Hippocampal formation (tissue), 2 donors: ENCODE measurements at regions not wholly inside any gene's neighbourhood (a gene's known extent, or its start where the extent isn't known, plus 50 kb on each side); places are given as distances from the start of the nearest gene placed in this dataset.
"Not testable (repeated sequence)": the region's sequence is repeated elsewhere in the genome, so short reads cannot be mapped to it uniquely, and the experiment has no call there.

ENCODE experiments used
- DNase-seq, 2 donors: peaks; one replicate each; lab custom pipeline; 2025; lab: John Stamatoyannopoulos, UW

DNA sequence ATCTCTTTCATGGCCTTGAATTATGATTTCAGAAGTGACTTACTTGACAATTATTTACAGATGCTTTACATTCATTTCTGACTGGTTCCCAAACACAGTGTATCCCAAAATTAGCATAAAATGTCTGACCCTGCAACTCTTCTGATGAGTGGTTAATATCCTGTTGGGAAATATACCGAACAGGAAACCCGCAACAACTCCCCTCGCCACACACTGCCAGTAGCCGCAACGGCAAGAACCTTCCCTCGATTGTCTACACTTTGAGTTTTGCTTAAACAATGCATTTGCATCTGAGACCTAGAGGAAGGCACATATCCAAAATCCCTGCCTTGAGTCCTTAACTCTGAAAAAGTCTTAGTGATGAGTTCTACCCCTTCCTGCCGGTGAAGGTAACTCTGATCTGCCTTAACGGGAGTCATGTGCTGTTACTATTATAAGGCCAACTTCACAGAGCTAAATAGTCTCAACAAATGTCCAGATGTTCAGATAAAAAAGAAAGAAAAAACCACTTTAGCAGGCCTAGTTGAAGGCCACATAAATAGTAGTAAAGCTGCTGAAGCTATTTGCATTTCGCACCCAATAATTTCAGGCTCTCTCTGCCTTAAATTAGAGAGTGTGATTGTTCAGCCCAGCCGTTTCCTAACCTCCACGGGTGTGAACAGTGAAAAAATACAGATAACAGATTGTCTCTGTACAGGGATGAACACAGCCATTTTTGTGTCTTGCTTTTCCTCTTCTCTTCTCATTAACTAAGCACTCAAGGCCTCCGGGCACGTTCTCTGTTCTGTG, 321.1 kb downstream of the HS3ST3B1 start:
- no peak for DNase-seq

DNA sequence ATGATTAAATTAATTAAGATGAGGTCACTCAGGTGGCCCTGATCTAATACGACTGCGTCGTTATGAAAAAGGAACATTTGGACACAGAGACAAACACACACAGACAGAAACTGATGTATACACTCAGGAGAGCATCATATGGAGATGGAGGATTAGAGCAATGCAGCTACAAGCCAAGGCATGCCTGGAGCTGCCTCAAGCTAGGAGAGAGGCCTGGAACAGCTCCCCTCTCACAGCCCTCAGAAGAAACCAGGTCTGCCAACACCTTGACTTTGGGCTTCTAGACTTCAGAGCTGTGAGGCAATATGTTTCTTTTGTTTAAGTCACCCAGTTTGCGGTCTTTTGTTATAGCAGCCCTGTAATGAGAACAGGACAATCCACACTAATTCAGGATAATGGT, 318.9 kb downstream of the HS3ST3B1 start:
- DNase-seq = no peak

DNA sequence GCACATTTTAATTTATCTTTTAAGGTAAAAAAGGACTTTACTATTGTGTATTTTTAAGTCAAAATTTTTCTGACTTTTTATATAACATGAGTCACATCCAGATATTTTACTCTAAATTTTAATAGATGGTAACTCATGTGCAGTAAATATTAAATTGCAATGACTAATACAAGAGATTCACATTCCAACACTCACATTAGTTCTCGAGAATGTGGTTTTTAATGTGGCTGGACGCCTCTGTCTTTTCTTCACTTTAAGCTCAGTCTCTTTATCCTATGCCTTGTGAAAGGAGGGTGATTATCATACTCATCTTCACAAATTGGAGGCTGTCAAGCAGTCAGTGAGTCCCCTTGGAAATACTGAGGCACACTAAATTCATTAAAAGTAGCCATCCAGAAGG, 315.6 kb downstream of the HS3ST3B1 start:
- DNase-seq = no peak

DNA sequence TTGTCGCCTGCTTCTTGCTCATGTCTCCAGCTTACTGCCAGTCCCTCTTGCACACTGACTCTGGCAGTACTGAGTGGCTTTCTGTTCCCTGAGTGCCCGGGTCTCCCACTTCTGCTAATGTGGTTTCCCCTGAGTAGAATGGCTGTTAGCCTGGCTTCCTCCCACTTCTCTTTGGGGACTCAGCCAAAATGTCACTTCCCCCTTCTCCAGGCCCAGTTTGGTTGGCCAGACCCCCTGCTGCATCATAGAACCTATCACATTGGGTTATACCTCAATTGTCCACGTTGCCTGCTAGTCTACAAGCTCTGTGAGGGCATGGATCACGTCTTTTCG, 304.4 kb downstream of the HS3ST3B1 start:
- peak; percentile 36 to 61 for DNase-seq

DNA sequence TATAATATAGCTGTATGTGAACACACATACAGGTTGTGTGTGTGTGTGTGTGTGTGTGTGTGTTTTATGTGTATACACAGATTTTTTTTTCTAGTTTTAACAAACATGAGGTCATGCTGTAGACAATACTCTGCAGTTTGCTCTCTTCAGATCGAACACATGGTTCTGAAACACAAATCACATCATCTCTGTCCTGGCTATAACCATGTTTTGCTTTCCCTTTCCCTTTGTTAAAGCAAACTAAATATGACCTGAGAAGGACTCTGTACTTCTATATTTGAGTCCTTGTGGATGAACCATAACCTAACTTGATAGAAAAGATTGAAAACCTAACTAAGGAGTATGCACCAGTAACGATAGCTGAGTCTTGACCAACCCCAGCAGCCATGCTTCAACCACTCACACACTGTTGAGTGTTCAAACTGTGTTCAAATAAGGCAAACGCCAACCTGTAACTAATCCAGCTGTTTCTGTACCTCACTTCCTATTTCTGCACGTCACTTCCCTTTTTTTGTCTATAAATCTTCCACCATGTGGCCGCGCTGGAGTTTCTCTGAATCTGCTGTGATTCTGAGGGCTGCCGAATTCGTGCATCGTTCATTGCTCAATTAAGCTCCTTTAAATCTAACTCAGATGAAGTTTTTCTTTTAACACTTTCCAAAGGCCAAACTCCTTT, 303.8 kb downstream of the HS3ST3B1 start:
- no peak for DNase-seq

DNA sequence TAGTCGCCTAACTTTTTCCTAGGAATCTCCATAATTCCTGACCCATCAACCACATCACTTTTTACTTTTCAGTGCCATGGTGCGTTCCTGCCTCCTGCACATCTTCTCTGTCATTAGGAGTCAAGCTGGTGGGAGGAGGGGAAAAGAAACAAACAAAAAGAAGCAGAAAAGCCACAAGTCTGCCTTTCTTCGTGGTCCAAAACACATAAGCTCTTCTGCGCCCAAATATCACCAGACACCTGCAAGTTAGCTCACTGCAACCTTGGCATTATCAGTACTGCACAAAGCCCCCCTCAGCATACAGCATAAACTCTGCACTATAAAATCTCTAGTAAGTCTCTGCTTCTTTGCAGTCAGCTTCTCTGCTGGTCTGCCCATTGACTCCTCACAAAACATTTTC, 295.3 kb downstream of the HS3ST3B1 start:
- no peak for DNase-seq

DNA sequence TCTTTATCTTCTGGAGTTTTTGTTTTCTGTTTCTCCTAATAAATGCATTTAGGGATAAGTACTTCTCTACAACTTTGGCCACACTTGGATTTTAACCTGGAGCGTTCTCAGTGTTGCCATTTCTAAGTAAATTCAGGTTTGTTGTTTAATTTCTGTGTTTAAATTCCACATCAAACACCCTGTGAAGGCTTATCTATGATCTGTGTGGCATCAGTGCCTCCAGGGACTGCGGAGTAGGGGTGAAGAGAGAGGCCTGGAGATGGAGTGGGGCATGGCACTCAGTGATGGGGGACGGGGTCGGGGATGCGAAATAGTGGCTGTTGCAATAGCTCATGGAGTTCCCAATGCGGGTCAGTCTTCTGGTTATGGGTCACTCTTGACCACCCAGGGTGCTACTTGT, 294.8 kb downstream of the HS3ST3B1 start:
- DNase-seq = no peak

DNA sequence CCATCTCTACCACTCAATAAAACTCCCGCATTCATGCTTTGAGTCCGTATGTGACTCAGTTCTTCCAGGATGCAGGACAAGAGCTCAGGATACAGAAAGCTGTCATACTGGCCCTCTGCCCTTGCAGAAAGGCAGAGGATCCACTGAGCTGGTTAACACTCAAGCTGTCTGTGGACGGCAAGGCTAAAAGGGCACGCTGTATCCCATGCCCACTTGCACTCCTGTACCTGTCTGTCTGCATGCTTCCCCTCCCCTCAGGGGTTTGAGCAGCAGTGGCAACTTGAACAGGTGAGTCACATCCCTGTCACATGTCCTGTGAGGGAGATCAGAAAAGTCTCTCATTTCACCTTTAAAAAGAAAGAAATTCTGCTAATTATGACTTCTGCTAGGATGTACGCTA, 293.8 kb downstream of the HS3ST3B1 start:
- DNase-seq = no peak

DNA sequence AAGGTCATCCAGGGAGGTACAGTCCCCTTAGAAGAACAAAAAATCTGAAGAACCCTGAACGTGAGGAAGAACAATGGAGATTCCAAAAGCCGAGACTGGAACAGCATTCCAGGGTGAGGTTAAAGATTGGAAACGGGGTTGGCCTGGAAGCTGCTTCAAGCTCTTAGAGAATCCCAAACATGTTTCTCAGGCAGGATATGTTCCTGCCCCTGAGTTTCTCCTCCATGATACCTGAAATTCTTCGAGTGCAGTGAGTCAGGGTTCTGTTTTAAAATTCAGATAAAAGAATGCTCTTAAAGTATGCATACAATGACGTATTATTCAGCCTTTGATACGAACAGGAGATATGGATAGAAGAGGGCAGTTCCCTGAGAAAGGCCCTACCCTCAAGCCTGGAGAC, 293.1 kb downstream of the HS3ST3B1 start:
- DNase-seq = no peak

DNA sequence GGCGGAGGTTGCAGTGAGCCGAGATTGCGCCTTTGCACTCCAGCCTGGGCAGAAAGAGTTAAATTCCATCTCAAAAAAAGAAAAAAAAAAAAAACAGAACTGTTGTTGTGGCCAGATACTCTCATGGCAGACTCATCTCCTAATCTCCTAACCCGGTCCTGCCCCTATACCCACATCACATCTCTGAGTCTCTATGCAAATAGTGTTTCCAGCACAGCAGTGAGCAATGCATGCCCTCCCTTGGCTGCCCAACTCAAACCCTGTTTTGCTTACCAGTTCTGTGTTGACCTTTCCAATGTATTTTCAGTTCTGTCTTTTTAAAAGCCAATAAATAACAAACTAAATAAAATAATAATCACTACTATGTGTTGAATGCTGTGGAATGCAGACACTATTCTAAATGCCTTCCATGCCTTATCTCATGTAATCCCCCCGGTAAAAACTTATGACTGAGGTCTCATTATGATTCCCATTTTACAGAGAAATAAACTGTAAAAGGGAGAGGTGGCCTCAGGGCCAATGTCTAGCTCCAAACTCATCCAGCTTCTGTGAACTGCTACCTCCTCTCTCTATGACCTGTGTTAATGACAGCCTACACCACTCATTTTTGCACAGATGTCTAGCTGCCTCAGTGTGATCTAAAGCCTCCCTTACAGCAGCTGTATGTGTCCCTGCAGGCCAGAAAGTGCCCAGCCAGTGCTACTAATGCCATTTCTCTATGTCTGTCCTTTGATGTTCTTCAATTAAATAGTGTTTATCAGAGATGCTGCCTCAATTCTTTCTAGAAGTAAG, 289.8 kb downstream of the HS3ST3B1 start:
- no peak for DNase-seq

DNA sequence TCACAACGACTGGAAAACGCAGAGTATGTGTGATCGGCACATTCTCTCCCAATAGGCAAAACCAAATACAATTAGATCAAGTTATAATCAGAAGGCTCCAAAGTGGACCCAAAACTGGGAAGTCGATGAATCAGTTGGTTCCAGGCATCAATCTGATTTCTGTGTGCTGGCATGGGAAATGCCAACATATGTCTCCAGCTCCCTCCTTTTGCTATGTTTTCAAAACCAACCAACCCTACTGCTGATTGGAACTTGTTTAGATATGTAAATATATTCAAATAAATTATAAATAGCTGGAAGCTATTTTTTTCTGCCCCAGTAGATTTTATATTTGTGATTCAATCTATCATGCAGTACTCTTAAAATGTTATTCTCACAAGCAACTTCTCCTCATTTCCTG, 284.2 kb downstream of the HS3ST3B1 start:
- DNase-seq = no peak

DNA sequence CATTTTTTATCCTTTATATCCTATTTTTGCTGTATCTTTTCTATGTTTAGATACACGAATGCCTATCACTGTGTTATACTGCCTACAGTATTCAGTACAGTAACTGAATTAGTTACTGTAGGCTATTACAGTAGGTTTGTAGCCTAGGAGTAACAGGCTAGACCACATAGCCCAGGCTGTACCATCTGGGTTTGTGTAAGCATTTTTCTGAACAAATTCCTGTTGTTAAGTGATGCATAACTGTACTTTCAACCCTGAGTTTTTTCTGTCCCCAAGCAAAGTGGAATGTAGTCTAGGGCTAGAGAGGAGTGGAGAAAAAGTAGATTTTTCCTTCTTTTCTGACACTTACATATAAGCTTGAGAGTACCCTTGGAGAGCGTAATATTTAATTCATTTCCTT, 282.1 kb downstream of the HS3ST3B1 start:
- no peak for DNase-seq

DNA sequence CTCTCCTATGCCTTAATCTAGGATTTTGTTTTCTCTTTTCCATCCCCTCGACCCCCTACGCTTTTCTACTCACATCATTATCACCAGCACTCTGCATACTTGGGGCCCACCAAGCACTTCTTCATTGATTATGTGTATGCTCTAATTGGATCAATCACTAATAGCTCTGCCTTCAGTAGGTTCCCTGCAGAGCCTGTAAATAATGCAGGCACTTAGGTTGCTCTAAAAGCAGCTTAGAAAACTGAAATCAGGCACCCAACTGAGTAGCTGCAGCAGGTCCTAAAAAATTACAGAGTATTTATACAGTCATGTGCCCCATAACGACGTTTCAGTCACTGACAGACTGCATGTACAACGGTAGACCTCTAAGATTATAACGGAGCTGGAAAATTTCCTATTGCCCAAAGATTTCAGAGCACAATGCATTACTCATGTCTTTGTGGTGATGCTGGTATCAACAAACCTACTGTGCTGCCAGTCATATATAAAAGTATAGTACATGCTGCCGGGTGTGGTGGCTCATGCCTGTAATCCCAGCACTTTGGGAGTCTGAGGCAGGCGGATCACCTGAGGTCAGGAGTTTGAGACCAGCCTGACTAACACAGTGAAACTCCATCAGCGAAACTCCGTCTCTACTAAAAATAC, 280.4 kb downstream of the HS3ST3B1 start:
- DNase-seq = no peak

DNA sequence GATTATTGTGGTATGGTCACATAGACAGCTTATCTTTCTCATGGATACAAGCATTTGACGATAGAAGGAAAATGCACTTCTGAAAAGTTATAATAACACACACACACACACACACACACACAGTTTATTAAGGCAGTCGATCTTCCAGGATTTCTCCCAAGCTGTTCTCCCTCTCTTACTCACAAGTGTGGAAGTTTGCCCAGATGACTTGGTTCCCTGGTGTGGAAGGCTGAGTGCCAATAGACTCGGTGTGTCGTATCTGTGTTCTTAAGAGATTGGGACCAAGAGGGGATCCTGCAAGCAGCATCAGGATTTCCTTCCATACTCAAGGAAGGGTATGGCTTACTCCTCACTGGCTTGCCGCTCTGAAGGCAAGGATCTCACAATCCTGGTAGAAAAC, 279.6 kb downstream of the HS3ST3B1 start:
- DNase-seq = no peak

DNA sequence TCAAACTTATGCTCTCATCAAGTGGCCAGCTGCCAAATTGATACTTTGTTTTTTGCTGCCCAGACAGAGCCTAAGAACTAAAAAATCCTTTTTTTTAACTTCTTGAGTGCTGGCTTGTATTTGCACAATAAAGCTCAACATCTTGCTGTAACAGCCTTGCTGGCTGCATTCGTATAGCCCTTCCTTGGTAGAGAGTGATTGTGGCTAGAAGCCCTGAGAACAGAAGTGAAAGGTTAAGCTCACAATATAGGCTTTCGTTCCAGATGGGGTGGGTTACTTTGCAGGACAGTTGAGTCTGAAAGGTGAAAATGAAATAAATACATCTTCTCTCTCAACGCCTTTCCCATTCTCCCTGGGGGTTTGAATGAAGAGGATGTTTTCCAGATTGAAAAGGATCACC, 278.8 kb downstream of the HS3ST3B1 start:
- no peak for DNase-seq

DNA sequence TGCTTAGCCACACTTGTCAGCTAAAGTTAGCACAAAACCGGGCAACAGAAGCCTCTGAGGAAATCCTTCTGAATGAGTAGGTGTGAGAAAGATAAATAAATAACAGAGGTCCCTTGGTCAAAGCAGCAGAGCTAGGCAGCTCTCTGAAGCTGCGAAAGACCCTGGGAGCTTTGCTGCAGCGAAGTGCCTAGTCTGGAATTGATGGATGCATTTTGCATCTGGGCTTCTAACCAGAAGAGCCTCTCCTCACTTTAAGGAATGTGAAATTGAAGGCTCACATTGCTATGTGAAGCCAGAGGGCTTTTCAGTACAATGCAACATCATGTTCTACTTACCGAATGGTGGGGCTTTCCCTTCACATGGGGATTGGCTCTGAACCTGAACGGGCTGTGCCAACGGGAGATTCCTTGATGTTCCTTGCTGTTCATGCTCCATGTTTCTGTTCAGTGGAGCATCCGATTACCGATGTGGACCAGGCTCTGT, 274.6 kb downstream of the HS3ST3B1 start:
- DNase-seq = no peak

DNA sequence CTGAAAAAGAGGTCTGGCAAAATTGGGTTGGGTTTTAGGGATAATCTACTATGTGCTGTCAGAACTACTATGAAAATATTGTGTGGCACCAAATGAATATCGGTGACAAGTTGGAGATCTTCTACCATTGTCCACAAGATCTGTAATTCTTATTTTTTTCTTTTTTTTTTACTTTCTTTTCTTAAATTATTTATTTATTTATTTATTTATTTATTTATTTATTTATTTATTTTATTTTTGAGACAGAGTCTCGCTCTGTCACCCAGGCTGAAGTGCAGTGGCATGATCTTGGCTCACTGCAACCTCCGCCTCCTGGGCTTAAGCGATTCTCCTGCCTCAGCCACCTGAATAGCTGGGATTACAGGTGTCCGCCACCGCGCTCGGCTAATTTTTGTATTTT, 259.4 kb downstream of the HS3ST3B1 start:
- DNase-seq = not testable (repeated sequence)

DNA sequence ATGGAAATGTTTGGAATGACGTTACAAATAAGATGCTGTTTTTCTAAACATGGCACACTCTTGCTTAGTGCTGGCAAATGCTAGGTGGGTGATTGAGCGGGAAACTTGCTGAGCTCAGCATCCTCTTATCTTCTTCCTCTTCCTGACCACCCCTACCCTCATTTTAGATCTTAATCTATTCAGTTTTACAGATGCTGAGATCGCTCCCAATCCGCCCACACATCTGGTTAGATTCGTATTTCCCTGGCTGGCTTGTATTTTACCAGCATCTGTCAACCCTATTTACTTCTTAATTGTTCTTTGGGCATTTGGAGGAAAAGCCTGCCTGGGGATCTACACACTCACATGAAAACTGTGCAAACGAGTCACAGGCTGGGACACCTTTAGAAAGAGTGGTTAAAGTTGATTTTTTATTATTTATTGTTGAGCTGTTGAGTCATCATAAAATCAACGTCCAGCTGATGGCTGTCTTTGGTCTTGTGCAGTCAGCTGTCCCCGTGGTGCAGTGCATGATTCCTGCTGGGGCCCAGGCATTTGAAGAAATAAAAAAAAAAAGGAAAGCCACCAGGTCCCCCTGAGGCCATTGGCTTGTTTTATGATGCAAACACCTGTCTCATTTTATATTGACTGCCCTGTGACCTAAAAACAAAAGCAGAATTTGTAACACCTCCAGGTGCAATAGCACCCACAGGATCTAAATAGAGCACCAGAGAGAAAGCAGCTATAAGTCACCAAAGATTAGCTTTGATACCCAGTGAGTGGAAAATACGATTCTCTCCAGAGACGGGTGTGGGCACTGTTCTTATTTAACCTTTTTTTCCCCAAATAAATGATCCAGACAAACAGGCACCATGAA, 258.6 kb downstream of the HS3ST3B1 start:
- no peak for DNase-seq

DNA sequence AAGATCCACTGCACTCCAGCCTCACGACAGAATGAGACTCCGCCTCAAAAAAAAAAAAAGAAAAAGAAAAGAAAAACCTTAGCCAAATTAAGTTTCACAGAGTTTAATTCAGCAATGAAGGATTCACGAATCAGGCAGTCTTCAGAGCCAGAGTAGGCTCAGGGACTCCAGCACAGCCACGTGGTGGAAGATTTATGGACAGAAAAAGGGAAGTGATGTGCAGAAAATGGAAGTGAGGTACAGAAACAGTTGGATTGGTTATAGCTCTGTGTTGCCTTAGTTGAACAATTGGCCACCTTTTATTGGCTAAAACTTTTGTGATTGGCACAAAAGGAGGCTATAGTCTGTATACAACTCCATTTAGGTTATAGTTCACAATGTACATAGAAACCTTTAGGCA, 256.6 kb downstream of the HS3ST3B1 start:
- no peak for DNase-seq

DNA sequence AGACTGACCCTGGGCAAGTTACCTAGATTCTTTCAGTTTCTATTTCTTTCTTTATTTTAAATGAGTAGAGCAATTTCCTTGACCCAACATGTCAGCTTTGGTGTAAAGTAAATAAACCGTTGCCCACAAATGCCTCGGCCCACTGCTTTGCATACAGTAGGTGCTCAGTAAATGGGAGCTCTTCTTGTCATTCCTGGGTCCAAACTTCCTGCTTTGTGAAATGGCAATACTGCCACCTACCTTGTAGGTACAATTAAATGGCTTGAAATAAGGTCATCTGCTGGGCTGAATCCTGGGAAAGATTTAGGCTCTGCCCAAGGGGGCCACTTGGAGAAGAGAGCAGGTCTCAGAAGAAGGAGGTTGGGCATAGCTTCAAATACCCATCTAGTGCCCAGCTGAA, 253.0 kb downstream of the HS3ST3B1 start:
- no peak for DNase-seq

DNA sequence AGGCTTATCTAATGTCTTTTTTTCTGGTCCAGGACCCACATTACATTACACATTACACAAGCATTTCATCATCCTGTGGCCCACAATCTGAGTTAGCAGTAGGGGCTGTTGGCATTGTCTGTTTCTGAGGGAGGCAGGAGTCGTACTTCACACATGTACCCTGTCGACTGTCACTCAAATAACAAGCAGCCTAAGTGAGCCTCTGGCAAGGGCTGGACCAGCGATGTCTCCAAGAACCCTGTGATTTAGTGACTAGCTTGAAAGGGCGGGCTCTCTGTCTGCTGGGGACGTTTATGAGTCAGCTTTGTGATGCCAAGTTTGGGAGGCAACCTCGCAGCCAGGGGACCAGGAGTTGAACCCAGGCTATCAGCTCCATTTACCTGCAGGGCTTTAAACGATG, 251.4 kb downstream of the HS3ST3B1 start:
- no peak for DNase-seq
